ENCODE measurements at regions not wholly inside any gene's neighbourhood (a gene's known extent, or its start where the extent isn't known, plus 50 kb on each side); places are given as distances from the start of the nearest gene placed in this dataset.

DNA sequence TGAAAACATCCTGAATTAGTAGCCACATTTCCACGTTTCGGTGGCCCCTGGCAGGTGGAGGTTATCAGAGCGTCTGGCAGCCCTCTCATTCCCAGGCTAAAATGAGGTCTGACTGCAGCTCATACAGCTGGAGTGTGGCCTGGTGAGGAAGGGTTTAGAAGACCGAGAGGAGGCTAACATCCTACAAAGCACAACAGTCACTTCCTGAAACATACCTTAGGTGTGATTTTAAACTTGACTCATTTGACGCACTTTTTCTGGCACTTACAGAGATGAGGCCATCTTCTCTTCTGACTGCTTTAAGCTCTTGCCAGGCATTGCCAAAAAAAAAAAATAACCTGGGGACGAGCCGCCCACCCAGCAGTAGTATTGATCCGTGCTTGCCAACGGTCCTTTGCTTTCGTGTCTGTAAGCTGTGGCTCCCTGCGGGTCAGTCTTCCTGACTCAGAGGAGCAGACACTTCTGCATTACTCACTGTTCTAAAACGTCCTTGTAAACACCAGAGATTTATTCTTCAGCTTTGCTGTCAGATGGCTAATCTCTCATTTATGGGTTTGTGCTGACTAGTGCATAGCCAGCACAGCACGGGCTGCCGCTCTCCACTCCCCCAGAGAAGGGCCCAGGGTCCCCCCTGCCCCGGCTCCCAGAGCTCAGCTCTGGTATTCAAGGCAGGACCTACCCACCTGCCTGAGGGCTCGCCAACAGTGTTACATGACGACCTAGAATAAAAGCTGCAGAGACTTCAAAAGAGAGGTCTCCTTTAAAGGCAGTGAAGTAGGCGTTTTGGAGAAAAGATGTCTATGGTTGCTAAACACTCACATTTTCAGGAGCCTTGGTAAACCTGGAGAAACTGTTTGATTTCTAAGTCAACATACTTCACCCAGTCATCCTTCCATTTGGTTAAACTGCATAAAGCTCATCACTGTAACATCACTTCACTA lies 78.5 kb upstream of the FRMD1 start:
- no peak for DNase-seq (ENCODE audit: low read depth)

DNA sequence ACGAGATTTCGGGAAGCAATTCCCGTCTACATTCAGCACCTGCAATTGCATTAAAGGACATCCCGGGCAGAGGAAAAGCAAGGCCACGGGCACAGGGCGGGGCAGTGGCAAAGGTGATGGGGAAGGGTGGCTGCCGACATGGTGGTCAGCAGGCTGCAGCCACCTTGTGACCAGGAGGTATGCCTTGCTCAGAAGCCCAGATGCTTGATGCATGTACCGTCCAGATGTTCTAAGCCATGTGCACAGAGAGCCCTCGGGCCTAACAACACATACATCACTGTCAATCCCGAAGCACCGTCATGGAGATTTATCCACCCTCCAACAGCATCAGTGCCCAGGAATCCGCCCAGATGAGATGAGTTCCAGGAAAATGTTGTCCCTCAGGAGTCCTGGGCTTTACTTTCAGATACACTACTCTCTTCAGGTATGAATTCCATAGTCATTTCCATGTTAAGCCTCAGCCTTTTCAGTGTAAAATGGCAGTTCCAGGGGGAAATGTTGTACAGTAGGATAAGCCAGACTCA lies 77.8 kb upstream of the FRMD1 start:
- DNase-seq (ENCODE audit: low read depth): no peak

- DNase-seq (ENCODE audit: low read depth): no peak
Measured at GRCh38 chr6:168155821-168156741, 77.1 kb upstream of the FRMD1 start.

DNA sequence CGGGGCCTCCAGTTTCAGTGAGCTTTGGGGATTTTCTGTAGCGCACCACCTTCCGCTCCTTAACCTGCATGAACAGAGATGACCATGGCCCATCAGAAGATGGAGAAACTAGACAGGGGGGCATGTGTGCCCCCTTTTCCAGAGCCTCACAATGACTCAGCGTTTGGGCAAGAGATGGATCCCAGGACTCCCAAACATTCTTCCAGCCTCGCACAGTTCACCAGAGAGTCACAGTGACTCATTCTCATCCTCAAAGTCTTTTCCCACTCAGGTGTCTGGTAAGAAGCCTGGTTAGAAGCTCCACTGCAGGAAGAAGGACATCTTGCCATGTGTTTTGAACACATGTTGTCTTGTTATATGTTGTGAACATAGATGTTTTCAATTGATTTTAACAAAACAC lies 76.2 kb upstream of the FRMD1 start:
- no peak for DNase-seq (ENCODE audit: low read depth)

DNA sequence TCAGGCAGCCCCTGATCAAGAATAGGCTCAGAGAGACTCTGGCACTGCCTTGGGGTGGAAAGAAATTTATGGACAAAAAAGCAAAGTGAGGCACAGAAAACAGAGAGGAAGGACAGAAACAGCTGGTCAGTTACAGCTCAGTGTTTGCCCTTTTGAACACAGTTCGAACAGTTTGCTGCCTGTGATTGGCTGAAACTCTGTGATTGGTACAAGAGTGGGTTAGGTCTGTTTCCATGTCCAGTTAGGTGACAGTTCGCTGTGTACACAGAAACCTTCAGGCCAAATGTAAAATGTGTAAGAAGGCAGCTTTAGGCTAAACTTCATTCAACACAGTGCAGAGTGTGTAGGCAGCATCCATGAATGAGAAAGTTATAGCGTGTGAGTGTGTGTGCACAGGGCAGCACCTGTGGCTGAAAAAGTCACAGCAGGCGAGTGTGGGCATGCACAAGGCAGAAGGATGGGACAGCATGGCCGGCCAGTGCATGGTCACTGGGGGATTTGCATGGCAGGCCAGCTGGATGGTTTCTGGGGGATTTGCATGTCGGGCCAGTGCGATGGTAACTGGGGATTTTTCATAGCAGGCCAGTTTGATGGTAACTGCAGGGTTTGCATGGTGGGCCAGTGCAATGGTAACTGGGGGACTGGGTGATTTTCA lies 75.4 kb upstream of the FRMD1 start:
- DNase-seq (ENCODE audit: low read depth): no peak

DNA sequence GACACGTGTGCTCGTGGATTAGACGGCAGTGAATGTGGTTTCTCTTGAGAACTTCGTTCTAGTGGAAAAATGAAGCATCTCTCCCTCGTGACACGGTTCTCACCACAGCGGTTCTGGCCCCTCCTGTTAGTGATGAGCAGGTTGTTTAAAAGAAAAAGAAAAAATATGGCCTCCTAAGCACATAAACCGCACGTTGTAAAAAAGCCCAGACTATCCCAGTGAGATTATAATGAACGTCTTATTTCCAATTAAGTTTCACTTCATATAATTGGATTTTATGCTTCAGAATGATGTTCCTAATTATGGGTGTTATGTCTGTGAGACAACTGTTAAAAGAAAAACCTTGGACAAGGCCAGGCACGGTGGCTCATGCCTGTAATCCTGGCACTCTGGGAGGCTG lies 74.5 kb upstream of the FRMD1 start:
- no peak for DNase-seq (ENCODE audit: low read depth)

GRCh38 chr6:168152980-168153379 lies 74.0 kb upstream of the FRMD1 start:
- DNase-seq (ENCODE audit: low read depth): no peak

GRCh38 chr6:168152306-168152963 lies 73.4 kb upstream of the FRMD1 start:
- DNase-seq (ENCODE audit: low read depth): no peak

DNA sequence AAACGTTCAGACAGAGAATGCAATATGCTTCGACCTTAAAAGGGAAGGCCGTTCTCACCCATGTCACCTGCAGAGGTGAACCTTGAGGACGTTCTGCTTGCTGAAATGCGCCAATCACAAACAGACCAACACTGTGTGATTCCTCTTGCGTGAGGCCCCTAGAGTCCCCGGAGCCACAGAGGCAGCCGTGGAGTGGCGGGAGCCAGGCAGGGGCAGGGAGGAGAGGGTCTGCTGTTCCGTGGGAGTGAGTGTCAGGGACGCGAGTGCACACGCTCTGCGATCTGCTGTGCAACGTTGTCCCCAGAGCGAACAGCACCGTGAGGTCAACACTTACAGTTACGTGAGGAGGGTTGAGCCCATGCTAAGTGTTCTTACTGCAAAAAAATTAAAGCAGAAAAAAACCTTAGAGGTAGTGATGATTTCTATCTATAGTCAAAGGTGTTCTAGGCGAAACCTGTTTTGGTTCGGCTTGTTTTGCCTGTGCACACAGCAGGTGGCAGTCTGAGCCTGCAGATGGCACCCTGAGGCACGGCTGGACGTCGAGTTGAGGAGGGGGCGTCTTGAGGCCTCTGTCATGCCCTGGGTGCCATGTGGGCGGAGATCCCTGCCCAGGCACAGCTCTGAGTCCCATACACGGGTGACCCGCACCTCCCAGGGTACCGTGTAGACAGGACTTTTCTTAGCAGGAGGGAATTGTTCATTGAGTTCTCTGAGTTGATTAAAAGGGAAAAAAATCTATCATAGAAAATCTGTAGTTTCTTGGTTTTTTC lies 71.7 kb upstream of the FRMD1 start:
- no peak for DNase-seq (ENCODE audit: low read depth)

GRCh38 chr6:168149015-168149414 lies 70.0 kb upstream of the FRMD1 start:
- DNase-seq (ENCODE audit: low read depth): no peak

GRCh38 chr6:168148231-168148849 lies 69.3 kb upstream of the FRMD1 start:
- DNase-seq (ENCODE audit: low read depth): no peak

DNA sequence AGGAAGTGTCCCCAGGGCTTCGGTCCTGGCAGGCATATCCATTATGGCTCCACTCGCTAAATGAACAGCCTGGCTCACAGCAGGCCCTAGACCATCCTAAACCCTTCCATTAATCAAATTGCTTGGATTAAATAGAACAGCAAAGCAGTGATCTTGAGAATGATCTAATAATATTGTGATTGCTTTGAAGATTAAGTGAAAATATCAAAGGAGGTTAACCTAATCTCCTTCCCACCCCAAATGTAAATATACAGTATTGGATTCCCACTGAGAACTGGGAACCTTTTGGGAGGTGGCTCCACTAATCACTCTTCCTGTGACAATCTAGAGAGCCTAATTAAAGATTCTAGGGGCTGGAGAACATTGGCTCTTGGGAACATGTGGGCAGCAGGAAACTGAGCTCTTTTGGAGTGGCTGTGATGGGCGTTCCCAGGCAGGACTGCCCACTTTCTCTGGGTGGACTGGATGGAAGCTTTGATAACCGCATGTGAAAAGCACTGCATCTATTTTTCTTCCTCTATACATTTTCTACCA lies 68.3 kb upstream of the FRMD1 start:
- DNase-seq (ENCODE audit: low read depth): no peak

- no peak for DNase-seq (ENCODE audit: low read depth)
Measured at GRCh38 chr6:168145747-168146596, 67.0 kb upstream of the FRMD1 start.

DNA sequence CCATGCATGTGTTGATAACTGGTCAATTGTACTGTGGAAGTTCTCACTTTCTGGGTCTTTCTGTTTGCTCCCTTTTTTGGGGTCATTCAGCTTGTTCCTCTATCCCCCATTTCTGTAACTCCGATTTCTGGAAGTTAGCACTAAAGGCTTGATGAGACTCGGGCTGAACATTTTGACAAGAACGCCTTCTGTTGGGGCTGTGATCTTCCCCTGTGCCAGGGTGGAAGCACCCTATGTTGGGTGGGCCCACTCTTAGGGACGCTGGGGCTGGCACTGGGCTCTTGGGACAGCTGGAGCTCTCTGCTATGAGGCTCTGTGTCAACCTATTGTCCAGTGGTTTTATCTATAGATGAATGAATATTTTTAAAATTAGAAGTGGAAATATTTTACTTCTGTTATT lies 60.1 kb upstream of the FRMD1 start:
- DNase-seq (ENCODE audit: low read depth): no peak

- no peak for DNase-seq (ENCODE audit: low read depth)
Measured at GRCh38 chr6:168138436-168138835, 59.4 kb upstream of the FRMD1 start.

DNA sequence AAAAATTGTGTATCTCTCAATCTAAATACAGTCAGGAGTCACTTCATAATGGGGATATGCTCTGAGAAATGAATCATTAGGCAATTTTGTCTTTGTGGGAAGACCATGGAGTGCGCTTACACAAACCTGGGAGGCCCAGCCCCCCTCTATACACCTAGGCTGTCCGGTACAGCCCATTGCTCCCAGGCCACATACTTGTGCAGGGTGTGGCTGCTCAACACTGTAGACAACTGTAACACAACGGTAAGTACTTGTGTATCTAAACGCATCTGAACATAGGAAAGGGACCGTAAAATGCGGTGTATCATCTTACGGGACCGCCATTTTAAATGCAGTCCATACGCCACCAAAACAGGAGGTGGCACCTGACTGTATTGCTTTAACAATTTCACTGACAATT lies 58.0 kb upstream of the FRMD1 start:
- DNase-seq (ENCODE audit: low read depth): no peak

DNA sequence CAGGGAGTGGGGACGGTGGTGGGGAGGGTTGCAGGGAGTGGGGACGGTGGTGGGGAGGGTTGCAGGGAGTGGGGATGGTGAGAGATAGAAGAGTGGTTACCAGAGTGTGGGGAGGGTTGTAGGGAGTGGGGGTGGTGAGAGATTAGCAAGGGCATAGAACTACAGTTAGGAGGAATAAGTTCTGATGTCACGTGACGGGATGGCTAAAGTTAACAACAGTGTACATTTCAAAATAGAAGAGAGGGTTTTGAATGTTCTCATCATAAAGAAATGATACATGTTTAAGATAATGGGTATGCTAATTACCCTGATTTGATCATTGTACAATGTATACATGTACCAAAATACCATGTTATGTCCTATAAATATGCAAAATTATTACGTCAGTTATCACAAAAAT lies 57.6 kb upstream of the FRMD1 start:
- no peak for DNase-seq (ENCODE audit: low read depth)

- no peak for DNase-seq (ENCODE audit: low read depth)
Measured at GRCh38 chr6:168136001-168136400, 57.0 kb upstream of the FRMD1 start.

DNA sequence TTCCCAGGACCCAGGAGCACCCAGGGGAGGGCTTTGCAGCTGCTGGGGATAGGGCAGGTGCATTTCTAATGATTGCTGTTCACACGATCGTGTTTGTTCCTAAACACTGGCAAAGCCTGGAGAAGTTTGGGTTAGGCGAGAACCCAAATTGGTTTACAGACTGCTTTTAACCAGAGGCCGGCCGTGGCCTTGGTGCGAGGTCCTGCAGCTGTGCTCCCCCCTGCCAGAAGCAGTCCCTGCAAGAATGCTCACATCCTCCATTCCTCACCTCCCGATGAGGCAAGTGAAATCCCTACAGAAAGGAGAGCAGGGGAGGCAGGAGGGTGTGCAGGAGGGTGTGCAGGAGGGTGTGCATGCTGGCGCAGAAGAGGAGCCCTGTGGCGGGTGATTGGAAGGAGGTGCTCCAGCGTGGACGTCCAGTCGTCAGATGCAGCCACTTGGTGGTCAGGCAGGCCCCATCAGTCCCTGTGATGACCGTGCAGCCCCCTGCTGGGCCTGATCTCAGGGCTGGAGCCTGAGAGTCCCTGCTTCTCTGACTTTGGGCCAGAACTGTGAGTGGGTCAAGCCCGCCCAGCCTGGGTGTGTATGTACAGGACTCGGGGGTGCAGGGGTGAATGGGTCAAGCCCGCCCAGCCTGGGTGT lies 55.7 kb upstream of the FRMD1 start:
- DNase-seq (ENCODE audit: low read depth): no peak

Measured in fibroblast of gingiva (primary cell).